HG03103 (cell line): ENCODE measurements at regions not wholly inside any gene's neighbourhood (a gene's known extent, or its start where the extent isn't known, plus 50 kb on each side); places are given as distances from the start of the nearest gene placed in this dataset.

Experiments used
- ATAC-seq: cut with Tn5 transposase; IDR thresholded peaks from one replicate; pipeline ENCODE4 v1.9.1; 2021; ENCODE audit warnings: low read depth; ENCODE audit not compliant: unreplicated experiment

DNA sequence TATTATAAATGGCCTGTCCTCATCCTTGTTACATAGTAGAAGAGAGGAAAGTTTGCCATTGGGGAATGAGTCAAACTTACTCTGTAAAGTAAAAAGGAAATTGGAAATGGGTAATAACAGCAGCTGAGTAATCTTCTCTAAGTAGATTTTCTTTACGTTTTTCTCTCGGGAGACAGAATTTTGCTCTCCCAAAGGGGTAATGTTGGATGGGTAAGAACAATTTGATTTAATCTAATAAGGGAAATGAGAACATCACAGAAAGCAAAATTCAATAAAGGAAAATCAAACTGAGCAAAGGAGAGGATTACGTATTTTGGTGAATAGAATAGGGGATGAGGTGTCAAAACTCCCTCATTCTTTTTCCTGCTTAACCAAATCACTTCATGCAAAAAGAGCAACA, 283.1 kb upstream of the FOXG1 start:
- no peak for ATAC-seq

GRCh38 chr14:28488684-28489083, 277.9 kb upstream of the FOXG1 start:
- ATAC-seq = no peak

DNA sequence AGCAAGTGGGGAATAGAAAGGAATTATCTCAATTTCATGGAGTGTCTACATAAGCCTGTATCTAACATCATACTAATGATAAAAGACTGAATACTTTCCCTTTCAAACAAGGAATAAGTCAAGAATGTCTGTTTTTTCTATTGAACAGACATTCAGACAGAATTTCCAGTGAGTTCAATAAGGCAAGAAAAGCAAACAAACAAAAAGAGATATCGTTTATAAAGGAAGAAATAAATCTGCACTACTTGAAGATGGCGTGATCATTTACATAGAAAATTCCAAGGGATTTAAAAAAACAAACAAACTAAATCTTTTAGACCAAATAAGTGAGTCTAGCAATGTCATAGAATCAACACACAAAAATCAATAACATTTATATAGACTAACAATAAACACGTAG, 273.1 kb upstream of the FOXG1 start:
- ATAC-seq = no peak

DNA sequence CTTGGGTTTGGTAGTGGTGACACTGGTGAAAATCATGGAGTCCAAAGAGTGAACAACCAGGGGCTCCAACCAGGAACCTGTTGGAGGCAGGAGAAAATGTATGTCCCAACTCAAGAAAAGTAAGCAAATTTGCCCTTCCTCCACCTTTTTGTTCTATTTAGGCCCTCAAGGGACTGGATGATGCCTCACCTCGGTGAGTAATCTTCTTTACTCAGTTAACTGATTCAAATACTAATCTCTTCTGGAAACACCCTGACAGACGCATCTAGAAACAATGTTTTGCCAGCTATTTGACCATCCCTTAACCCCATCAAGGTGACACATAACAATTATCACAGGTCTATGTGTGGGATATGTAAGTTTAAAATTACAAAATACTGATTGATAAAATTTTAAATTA, 272.4 kb upstream of the FOXG1 start:
- no peak for ATAC-seq

- ATAC-seq = no peak
Observed at GRCh38 chr14:28496364-28496763, 270.2 kb upstream of the FOXG1 start.

- ATAC-seq = no peak
Observed at GRCh38 chr14:28502517-28502916, 264.1 kb upstream of the FOXG1 start.

DNA sequence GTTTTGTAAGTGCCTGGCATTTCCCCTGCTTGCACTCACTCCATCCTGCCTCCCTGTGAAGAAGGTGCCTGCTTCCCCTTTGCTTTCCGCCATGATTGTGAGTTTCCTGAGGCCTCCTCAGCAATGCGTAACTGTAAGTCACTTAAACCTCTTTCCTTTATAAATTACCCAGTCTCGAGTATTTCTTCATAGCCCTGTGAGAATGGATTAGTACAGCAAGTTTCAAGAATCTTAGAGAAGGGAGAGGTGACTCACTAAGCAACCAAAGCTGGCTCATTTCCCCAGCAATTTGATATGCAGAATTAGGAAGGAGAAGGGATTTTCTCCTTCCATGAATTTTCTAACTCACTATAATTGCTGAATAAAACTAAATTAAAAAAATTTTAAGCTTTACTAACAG, 251.0 kb upstream of the FOXG1 start:
- no peak for ATAC-seq

- no peak for ATAC-seq
Observed at GRCh38 chr14:28536889-28537288, 229.7 kb upstream of the FOXG1 start.

- ATAC-seq = no peak
Observed at GRCh38 chr14:28542040-28542439, 224.5 kb upstream of the FOXG1 start.

DNA sequence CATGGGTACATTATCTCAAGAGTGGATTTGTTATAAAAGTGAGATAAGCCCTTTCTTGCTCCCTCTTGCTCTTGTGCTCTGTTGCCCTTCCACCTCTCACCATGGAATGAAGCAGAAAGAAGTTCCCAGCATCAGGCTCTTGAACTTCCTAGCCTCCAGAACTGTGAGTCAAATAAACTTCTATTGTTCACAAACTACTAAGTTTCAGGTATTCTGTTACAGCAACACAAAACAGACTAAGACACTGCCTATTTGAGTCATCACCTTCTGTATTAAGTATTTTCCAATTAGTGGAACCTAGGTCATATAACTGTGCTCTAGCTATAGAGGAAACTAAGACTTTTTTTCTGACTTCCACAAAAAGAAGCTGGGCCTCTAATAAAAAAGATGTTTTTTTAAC, 201.2 kb upstream of the FOXG1 start:
- no peak for ATAC-seq

DNA sequence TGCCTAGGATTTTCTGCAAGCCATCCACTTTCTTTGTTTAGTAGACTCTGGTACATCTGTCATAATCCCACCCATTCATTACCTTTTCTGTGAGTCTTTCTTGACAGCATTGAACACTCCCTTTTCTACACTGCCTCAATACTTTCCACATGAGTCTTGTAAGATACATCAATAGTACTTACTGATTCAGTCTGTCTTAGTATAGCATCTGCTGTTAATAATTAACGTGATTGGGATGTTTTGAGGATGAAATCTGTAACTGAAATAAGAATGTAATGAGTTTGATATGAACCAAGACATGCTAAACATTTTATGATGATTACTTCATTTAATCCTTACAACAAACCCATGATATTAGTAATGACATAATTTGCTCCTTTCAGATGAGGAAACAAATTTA, 196.2 kb upstream of the FOXG1 start:
- no peak for ATAC-seq

DNA sequence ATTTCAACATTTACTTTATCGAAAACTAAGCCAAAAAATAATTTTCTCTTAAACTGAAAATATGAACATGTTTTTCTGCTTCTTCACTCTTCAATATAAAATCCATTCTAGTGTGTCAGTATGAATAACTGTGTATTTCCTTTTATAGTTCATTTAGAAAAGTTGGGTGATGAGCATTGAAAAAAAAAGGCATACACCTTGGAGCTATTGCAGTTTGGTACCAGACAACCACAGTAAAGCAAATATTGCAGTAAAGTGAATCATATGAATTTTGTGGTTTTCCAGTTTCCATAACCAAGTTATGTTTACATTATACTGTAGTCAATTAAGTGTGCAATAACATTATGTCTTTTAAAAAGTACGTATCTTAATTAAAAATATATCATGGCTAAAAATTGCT, 195.0 kb upstream of the FOXG1 start:
- ATAC-seq = no peak

DNA sequence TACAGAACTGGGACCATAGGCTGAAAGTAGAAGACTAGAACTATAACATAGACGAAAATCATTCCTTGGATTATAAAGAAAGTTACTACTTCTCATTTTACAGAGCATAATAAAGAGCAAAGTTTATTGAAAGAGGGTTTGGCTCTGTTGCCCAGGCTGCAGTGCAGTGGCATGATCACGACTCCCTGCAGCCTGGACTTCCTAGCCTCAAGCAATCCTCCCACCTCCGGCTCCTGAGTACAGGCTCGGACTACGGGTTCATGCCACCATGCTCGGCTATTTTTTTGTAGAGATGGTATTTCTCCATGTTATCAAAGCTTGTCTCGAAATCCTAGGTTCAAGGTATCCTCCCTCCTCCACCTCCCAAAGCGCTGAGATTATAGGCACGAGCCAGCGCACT, 190.1 kb upstream of the FOXG1 start:
- no peak for ATAC-seq

DNA sequence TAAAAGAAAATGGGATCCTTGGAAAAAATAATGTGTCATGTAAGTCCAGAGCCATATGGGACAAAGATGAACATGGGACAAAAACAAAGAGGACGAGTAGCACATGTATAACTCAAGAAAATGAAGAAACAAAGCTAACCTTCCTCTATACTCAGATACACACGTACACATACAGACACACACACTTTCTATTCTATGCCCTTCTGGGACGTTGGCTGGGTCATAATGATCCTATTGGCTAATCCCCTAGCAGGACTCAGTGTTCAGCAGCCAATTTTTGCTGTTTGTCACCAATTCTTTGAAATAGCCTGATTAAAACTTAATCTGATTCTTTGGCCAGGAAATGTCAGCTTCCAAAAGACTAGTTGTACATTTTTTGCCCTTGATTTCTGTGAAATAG, 189.4 kb upstream of the FOXG1 start:
- ATAC-seq = no peak

DNA sequence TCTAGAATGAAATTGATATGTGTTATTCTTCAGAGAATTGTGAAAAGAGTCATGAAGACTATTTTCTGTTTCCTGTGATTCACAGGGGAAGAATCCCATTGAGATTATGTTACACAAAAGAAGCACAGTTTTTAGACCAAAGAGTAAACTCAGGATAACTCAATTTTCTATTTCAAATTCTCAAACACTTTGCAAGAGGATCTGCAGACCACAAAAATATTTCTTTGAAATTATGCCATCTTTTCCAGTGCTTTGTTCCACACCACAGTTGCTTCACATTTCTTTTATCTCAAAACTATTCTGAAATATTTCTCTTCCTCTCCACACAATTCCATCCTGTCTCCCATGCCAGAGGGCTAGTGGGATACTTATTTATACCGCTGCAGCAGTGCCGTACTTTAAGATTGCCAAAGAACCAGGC, 188.9 kb upstream of the FOXG1 start:
- no peak for ATAC-seq

GRCh38 chr14:28584951-28585350, 181.6 kb upstream of the FOXG1 start:
- ATAC-seq = no peak

DNA sequence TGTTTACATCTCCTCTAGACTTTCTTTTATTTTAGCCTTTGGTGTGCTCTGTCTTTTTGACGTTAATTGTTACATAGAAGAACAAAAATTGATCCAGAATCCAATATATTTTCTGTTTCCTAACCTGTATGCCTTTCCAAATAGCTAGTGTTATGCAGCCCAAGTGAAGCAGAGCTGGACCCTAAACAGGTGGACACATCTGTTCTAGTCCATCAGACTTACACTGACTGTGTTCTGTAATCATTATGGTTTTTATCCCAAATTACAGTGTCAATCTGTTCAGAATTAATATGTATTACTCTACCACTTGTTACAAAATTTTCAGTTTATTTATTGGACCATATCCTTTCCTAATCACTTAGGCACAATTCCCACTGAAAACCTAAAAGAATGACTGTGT, 176.8 kb upstream of the FOXG1 start:
- no peak for ATAC-seq

- no peak for ATAC-seq
Observed at GRCh38 chr14:28596391-28596790, 170.2 kb upstream of the FOXG1 start.

DNA sequence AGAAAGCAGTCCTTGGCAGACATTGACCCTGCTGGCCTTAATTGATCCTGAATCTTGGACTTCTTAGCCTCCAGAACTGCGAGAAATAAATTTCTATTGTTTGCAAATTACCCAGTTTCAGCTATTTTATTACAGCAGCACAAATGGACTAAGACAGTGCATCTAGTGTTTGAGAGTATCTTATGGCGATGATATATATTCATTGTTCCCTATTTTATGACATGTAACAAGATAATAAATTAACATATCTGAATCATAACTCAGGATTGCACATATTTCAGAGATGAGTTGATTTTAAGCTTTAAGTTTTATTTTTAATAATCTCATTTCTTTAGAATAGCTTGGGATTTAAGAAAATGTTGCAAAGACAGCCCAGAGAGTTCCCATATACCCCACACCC, 167.4 kb upstream of the FOXG1 start:
- no peak for ATAC-seq

DNA sequence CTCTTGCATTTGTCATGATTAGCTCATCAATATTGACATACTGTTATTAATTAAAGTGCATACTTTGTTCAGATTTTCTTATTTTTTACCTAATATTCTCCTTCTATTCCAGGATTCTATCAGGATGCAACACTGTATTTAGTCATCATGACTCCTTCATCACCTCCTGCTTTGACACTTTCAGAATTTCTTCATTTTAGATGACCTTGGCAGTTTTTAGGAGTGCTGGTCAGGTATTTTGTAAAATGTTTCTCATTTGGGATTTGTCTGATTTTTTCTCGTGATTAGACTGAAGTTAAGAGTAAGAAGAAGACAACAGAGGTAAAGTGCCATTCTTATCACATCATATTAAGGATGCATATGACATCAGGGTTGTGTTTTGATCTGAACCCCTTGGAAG, 167.0 kb upstream of the FOXG1 start:
- ATAC-seq = no peak

DNA sequence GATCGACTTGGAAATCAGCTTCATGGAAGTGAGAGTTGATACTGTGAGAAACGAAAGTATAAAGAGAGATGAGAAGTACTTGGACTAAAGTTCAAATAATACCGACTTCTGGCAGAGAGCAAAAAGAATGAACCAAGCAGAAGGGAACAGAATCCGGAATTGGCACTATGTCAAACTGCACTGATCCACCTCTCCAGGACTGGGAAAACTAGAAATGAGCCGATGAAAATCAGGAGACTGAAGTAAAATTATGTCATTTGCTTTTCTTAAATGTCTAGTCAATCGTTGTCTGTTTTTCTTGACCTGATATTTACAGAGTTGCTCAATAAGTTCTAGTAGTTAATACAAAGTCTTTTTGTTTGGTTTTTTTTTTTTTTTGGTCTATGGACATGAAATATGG, 163.0 kb upstream of the FOXG1 start:
- ATAC-seq = no peak

DNA sequence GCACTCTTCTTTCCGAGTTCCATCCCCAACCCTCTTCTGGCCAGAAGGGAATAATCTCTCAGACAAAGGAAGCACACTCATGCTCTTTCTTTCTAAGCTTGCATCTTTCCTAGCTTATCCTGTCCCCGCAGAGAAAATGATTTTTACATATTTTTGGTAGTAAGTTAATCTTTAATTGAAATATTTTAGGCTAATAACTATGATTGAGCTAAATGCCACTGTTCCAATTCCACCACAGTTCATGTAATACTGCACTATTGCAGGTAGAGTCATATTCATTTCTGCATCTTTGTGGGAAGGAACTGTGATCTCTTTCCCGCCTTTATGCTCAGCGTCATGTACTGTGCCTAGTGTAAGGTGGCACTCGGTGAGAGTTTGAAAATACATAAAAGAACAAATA, 158.9 kb upstream of the FOXG1 start:
- no peak for ATAC-seq

DNA sequence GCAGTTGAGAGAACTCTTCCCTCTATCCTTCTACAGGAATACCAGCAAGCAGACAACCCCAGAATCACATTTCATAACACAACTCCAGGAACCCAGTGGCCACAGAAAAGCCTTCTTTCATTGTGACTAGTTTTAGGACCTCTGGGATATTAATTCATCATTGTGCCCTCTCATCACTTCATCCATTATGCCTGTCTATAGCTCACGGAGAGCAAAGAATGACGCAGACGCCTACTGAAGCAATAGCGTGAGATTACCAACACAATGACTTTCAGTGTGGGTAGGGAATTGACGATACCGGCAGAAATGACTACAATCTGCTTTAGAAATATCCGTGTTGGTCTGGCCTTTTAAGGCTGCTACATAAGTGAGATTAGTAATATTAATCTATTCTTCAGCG, 158.1 kb upstream of the FOXG1 start:
- ATAC-seq = no peak
